ENCODE measurements at regions not wholly inside any gene's neighbourhood (a gene's known extent, or its start where the extent isn't known, plus 50 kb on each side); places are given as distances from the start of the nearest gene placed in this dataset.

DNA sequence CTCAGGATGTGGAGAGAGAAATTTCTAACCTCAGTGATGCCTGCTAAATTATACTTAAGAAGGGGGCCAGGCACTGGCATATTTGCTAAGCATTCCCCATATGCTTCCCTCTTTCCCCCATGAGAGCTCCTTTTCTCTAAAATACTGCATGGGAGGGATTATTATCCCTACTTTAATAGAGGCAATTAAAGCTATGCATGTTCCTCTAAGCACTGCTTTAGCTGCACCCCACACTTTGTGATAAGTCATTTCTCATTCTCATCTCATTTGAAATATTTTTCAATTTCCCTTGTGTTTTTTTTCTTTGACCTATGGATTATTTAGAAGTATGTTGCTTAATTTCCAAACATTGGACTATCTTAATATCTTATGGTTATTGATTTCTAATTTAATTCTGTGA lies 72.1 kb upstream of the CIBAR2 start:
- ChIA-PET CTCF (interaction anchor here (1.5 to 1.6 kb wide), 2 partner anchors 10 to 69 kb away, joined by 3 to 5 read pairs; no protein-coding TSS in a partner anchor), POLR2A (no interaction called here)
- Histone ChIP-seq H3K27me3 (ENCODE audit: control insufficient read depth, insufficient read depth, low read length) (no peaks in the 10 kb centered on the region), H3K36me3 (ENCODE audit: control insufficient read depth, insufficient read depth, low read length) (peaks cover 18% of the 10 kb centered on the region), H3K4me3 (ENCODE audit: low read depth, low read length) (no peak overlapping the region)
- DNase-seq (ENCODE audit: low read depth), result no peak
- TF ChIP-seq, protein P1, sequence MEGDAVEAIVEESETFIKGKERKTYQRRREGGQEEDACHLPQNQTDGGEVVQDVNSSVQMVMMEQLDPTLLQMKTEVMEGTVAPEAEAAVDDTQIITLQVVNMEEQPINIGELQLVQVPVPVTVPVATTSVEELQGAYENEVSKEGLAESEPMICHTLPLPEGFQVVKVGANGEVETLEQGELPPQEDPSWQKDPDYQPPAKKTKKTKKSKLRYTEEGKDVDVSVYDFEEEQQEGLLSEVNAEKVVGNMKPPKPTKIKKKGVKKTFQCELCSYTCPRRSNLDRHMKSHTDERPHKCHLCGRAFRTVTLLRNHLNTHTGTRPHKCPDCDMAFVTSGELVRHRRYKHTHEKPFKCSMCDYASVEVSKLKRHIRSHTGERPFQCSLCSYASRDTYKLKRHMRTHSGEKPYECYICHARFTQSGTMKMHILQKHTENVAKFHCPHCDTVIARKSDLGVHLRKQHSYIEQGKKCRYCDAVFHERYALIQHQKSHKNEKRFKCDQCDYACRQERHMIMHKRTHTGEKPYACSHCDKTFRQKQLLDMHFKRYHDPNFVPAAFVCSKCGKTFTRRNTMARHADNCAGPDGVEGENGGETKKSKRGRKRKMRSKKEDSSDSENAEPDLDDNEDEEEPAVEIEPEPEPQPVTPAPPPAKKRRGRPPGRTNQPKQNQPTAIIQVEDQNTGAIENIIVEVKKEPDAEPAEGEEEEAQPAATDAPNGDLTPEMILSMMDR (IDR thresholded peaks at IDR 0.05; ENCODE audit: insufficient read depth, low read depth, low read length), result no peak

DNA sequence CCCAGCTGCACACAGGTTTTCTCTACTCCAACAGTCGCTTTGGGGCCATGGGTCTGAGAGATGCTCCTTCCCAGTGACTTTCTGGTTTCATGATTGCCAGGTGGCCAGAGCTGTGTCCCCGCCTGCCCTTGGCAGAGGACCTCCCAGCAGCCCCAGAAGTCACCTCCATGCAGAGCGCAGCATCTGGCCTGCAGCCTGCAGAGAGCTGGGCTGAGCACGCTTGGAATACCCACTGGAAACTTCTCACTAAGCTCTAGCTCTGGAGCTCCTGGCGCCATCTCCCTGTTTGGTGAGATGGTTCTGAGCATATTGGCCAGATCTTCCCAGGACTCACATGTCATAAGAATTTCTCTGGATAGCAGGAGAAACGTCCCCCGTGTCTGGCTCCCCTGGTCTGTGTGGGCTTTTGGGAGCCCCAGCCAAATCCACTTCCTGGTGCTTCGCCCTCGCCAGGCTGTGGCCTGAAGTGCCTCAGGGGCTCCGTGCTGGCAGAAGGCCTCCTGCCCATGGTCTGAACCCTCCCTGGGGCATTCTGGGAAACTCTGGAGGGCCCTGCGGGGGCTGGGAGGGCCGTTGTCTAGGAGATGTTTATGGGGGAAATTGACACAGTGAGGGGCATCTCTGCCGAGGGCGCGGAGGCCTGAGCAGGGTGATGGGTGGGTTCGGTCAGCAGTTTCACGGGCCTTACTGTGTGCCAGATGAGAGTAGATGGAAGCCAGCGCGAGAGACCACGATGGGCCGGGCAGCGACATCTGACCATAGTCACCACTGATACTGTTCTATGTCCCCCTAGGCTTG lies 73.2 kb upstream of the CIBAR2 start:
- no peak for DNase-seq (ENCODE audit: low read depth)
- no peaks in the 10 kb centered on the region for H3K27me3 ChIP-seq (ENCODE audit: control insufficient read depth, insufficient read depth, low read length)
- peaks cover 18% of the 10 kb centered on the region for H3K36me3 ChIP-seq (ENCODE audit: control insufficient read depth, insufficient read depth, low read length)
- CTCF ChIA-PET, result interaction anchor here (1.5 to 1.6 kb wide), 2 partner anchors 11 to 68 kb away, joined by 3 to 5 read pairs; no protein-coding TSS in a partner anchor
- TF ChIP-seq, protein P1 (IDR thresholded peaks at IDR 0.05; ENCODE audit: insufficient read depth, low read depth, low read length), result no peak
- no peak overlapping the region for H3K4me3 ChIP-seq (ENCODE audit: low read depth, low read length)
- POLR2A ChIA-PET, result no interaction called here

DNA sequence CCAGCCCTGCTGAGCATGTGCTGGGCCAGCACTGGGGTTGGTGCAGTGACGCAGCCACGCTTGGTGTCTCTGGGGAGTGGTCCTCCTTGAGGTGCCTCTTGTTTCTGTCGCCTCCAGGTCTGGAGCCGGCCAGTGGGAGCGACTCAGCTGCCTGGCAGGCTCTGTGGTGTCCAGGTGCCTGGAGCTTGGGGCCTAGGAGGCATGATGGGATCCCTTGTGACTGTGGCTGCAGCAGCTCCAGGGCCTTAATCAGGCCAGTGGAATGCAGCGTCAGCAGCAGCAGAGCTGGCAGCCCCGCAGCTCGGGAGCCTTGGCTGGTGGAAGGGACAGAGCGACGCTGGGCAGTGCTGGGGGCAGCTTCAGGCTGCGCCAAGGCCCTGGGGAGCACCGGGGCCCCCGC lies 74.7 kb upstream of the CIBAR2 start:
- Histone ChIP-seq H3K4me3 (ENCODE audit: low read depth, low read length) (no peak overlapping the region), H3K36me3 (ENCODE audit: control insufficient read depth, insufficient read depth, low read length) (peaks cover 18% of the 10 kb centered on the region), H3K27me3 (ENCODE audit: control insufficient read depth, insufficient read depth, low read length) (no peaks in the 10 kb centered on the region)
- ChIA-PET CTCF (interaction anchor here (0.6 to 2.4 kb wide), 5 partner anchors 10 to 1040 kb away, joined by 3 to 7 read pairs (median 3); no protein-coding TSS in a partner anchor), POLR2A (no interaction called here)
- DNase-seq (ENCODE audit: low read depth), result no peak
- TF ChIP-seq, protein P1 (IDR thresholded peaks at IDR 0.05; ENCODE audit: insufficient read depth, low read depth, low read length), result no peak

DNA sequence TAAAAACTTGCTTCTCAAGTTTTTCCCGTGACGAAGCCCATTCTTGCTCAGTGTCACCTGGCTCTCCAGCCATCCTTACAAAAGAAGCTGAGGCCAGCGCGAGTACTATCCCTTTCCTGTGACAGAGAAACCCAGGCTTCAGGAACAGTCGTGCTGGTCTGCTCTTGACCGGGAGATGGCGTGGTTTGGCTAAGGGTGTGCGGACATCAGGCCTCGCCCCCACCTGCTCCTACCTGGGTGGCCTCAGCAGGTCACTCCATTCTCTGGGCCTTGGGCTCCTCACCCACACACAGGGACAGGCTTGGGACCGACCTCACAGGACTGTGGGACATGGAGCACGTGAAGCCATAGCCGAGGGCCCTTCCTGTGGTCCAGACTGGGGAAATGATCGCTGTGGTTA lies 75.2 kb upstream of the CIBAR2 start:
- ChIA-PET CTCF (interaction anchor here (0.9 to 2.4 kb wide), 4 partner anchors 11 to 65 kb away, joined by 3 to 7 read pairs (median 4); no protein-coding TSS in a partner anchor), POLR2A (no interaction called here)
- no peak for DNase-seq (ENCODE audit: low read depth)
- TF ChIP-seq, protein P1 (IDR thresholded peaks at IDR 0.05; ENCODE audit: insufficient read depth, low read depth, low read length), result no peak
- Histone ChIP-seq H3K27me3 (ENCODE audit: control insufficient read depth, insufficient read depth, low read length) (no peaks in the 10 kb centered on the region), H3K36me3 (ENCODE audit: control insufficient read depth, insufficient read depth, low read length) (peaks cover 17% of the 10 kb centered on the region), H3K4me3 (ENCODE audit: low read depth, low read length) (no peak overlapping the region)

DNA sequence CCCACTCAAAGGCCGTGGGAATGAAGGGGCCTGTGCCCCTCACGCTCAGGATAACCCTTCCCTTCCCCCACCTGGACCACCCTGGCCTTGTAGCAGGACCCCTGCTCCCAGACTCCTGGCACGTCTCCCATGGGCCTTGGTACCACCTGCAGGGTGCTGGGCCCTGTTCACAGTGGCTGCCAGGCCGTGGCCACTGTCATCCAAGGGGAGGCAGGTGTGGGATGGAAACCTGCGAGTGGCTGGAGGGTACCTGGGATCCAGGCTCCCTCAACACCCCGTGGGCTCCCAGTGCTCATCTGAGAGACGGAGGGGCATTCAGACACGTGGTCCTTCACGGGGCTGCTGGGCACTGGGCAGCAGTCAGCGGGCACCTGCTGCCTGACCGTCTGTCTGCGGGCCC lies 75.6 kb upstream of the CIBAR2 start:
- no peak overlapping the region for H3K4me3 ChIP-seq (ENCODE audit: low read depth, low read length)
- TF ChIP-seq, protein P1 (IDR thresholded peaks at IDR 0.05; ENCODE audit: insufficient read depth, low read depth, low read length), result no peak
- H3K27me3 ChIP-seq (ENCODE audit: control insufficient read depth, insufficient read depth, low read length), result no peaks in the 10 kb centered on the region
- ChIA-PET POLR2A (no interaction called here), CTCF (interaction anchor here (2.4 kb wide), 1 partner anchor 15 kb away, joined by 7 read pairs; no protein-coding TSS in a partner anchor)
- peaks cover 14% of the 10 kb centered on the region for H3K36me3 ChIP-seq (ENCODE audit: control insufficient read depth, insufficient read depth, low read length)
- DNase-seq (ENCODE audit: low read depth), result no peak

All from BJ (cell line).